ENCODE measurements at regions not wholly inside any gene's neighbourhood (a gene's known extent, or its start where the extent isn't known, plus 50 kb on each side); places are given as distances from the start of the nearest gene placed in this dataset.

DNA sequence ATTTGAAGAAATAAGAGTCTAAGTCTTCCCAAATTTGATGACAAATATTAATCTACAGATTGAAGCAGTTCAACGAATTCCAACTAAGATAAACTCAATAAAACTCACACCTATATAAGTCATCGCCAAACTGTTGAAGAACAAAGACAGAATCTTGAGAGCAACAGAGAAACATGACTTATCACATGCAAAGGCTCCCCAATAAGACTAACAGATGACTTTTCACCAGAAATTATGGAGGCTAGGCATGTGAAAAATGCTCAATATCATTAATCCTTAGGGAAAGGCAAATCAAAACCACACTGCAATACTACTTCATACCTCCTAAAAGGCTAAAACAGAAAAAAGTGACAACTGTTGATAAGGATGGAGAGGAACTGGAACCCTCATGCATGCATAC lies 517.6 kb upstream of the SUCLG2 start:
- Histone ChIP-seq H3K9ac (ENCODE audit: low read depth, low read length, poor library complexity, severe bottlenecking) (no peak overlapping the region), H3K79me2 (ENCODE audit: insufficient read depth, low read length) (no peaks in the 10 kb centered on the region), H4K20me1 (ENCODE audit: insufficient read depth, low read length, poor library complexity, severe bottlenecking) (no peaks in the 10 kb centered on the region), H3K4me2 (ENCODE audit: low read depth, low read length, poor library complexity, severe bottlenecking) (no peak overlapping the region), H3K36me3 (ENCODE audit: insufficient read depth, low read length) (no peaks in the 10 kb centered on the region), H3K9me3 (ENCODE audit: insufficient read depth, low read depth, low read length) (no peaks in the 10 kb centered on the region; the same call in 1 of the 2 replicates), H3K4me3 (ENCODE audit: low read length, poor library complexity, severe bottlenecking) (no peak overlapping the region), H2AFZ (ENCODE audit: low read length) (no peak overlapping the region), H3K9me2 (replicated peaks; ENCODE audit: low read depth, low read length) (no peaks in the 10 kb centered on the region), H3F3A (ENCODE audit: low read depth) (no peaks in the 10 kb centered on the region), H3K4me1 (ENCODE audit: insufficient read depth, low read length, poor library complexity, severe bottlenecking) (no peaks in the 10 kb centered on the region), H3K27me3 (ENCODE audit: insufficient read depth, low read length, poor library complexity, severe bottlenecking) (no peaks in the 10 kb centered on the region)
- TF ChIP-seq EZH2phosphoT487 (IDR thresholded peaks at IDR 0.05; ENCODE audit: borderline replicate concordance) = no peak
- TF ChIP-seq, protein P1, sequence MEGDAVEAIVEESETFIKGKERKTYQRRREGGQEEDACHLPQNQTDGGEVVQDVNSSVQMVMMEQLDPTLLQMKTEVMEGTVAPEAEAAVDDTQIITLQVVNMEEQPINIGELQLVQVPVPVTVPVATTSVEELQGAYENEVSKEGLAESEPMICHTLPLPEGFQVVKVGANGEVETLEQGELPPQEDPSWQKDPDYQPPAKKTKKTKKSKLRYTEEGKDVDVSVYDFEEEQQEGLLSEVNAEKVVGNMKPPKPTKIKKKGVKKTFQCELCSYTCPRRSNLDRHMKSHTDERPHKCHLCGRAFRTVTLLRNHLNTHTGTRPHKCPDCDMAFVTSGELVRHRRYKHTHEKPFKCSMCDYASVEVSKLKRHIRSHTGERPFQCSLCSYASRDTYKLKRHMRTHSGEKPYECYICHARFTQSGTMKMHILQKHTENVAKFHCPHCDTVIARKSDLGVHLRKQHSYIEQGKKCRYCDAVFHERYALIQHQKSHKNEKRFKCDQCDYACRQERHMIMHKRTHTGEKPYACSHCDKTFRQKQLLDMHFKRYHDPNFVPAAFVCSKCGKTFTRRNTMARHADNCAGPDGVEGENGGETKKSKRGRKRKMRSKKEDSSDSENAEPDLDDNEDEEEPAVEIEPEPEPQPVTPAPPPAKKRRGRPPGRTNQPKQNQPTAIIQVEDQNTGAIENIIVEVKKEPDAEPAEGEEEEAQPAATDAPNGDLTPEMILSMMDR (conservative IDR thresholded peaks at IDR 0.05; ENCODE audit: low read length) = no peak

DNA sequence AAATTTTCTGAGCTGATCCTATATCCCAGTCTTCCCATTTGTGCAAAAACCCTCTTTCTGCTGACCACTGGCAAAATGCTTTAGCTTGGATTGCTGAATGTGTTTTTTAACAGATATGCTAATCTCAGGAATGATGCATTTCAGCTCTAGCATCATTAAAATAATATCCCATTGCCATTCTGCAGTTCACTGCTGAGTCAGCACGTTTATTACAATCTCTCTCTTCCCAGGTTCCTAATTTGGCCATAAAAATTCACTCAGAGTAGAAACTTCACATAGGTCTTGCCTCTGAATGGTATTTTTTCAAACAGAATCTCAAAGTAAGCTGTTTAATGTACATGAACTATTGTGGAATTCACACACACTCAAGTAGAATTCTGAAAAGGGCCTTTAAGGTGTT lies 509.6 kb upstream of the SUCLG2 start:
- H3K4me1 ChIP-seq (ENCODE audit: insufficient read depth, low read length, poor library complexity, severe bottlenecking) = no peaks in the 10 kb centered on the region
- no peak overlapping the region for H3K9ac ChIP-seq (ENCODE audit: low read depth, low read length, poor library complexity, severe bottlenecking)

DNA sequence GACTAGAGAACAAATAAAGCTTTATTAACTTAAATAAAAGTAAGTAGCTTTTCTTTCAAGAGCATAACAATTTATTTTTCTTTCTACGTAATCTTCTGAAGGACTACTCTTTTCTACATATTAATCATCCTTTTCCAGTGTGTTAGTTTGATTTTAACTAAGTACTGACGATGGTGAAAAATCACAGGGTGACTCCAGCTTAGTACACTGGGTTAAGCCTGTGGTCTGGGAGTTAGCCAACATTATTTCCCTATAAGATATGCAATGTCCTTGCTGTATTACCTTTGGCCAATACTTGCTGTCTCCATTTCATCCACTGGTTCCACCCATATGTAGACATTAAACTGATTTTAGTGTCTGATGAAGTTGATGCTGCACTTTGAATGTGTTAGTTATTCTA lies 508.6 kb upstream of the SUCLG2 start:
- no peaks in the 10 kb centered on the region for H3K4me1 ChIP-seq (ENCODE audit: insufficient read depth, low read length, poor library complexity, severe bottlenecking)
- H3F3A ChIP-seq (ENCODE audit: low read depth) = no peaks in the 10 kb centered on the region
- no peaks in the 10 kb centered on the region for H3K9me3 ChIP-seq (ENCODE audit: insufficient read depth, low read depth, low read length)
- no peak overlapping the region for H3K4me2 ChIP-seq (ENCODE audit: low read depth, low read length, poor library complexity, severe bottlenecking)
- H2AFZ ChIP-seq (ENCODE audit: low read length) = no peak overlapping the region
- no peaks in the 10 kb centered on the region for H3K9me2 ChIP-seq (replicated peaks; ENCODE audit: low read depth, low read length)
- no peaks in the 10 kb centered on the region for H3K27me3 ChIP-seq (ENCODE audit: insufficient read depth, low read length, poor library complexity, severe bottlenecking)
- H3K79me2 ChIP-seq (ENCODE audit: insufficient read depth, low read length) = no peaks in the 10 kb centered on the region
- H4K20me1 ChIP-seq (ENCODE audit: insufficient read depth, low read length, poor library complexity, severe bottlenecking) = no peaks in the 10 kb centered on the region
- H3K36me3 ChIP-seq (ENCODE audit: insufficient read depth, low read length) = no peaks in the 10 kb centered on the region
- H3K4me3 ChIP-seq (ENCODE audit: low read length, poor library complexity, severe bottlenecking) = no peak overlapping the region
- H3K9ac ChIP-seq (ENCODE audit: low read depth, low read length, poor library complexity, severe bottlenecking) = no peak overlapping the region
- TF ChIP-seq, protein P1 (conservative IDR thresholded peaks at IDR 0.05; ENCODE audit: low read length) = no peak
- no peak for TF ChIP-seq EZH2phosphoT487 (IDR thresholded peaks at IDR 0.05; ENCODE audit: borderline replicate concordance)

More for the DNA sequence above, 509.6 kb upstream of the SUCLG2 start:
- no peak overlapping the region for H3K4me3 ChIP-seq (ENCODE audit: low read length, poor library complexity, severe bottlenecking)
- H3K27me3 ChIP-seq (ENCODE audit: insufficient read depth, low read length, poor library complexity, severe bottlenecking) = no peaks in the 10 kb centered on the region
- no peaks in the 10 kb centered on the region for H3K79me2 ChIP-seq (ENCODE audit: insufficient read depth, low read length)
- H3K9me2 ChIP-seq (replicated peaks; ENCODE audit: low read depth, low read length) = no peaks in the 10 kb centered on the region
- H4K20me1 ChIP-seq (ENCODE audit: insufficient read depth, low read length, poor library complexity, severe bottlenecking) = no peaks in the 10 kb centered on the region
- TF ChIP-seq, protein P1 (conservative IDR thresholded peaks at IDR 0.05; ENCODE audit: low read length) = no peak
- no peak overlapping the region for H2AFZ ChIP-seq (ENCODE audit: low read length)
- no peaks in the 10 kb centered on the region for H3K9me3 ChIP-seq (ENCODE audit: insufficient read depth, low read depth, low read length)
- no peaks in the 10 kb centered on the region for H3K36me3 ChIP-seq (ENCODE audit: insufficient read depth, low read length)
- no peak overlapping the region for H3K4me2 ChIP-seq (ENCODE audit: low read depth, low read length, poor library complexity, severe bottlenecking)
- H3F3A ChIP-seq (ENCODE audit: low read depth) = no peaks in the 10 kb centered on the region
